ENCODE measurements at regions not wholly inside any gene's neighbourhood (a gene's known extent, or its start where the extent isn't known, plus 50 kb on each side); places are given as distances from the start of the nearest gene placed in this dataset.

GRCh38 chr2:18428516-18428915, 131.9 kb downstream of the RDH14 start:
- dilution Hi-C loops (cut with HindIII; ENCODE audit: low sequenced_read_pairs, unreplicated experiment) = no loop called here
- CTCF ChIA-PET = interaction anchor here (0.6 kb wide), 1 partner anchor 234 kb away, joined by 3 read pairs; no protein-coding TSS in a partner anchor

More at GRCh38 chr2:18428516-18428915, 131.9 kb downstream of the RDH14 start:
- intact Hi-C loops (cut with micrococcal nuclease) = no loop called here
- H4K91ac ChIP-seq (ENCODE audit: insufficient read depth, low read depth, low read length) = no peak overlapping the region
- no peaks in the 10 kb centered on the region for H3K36me3 ChIP-seq (ENCODE audit: control insufficient read depth, insufficient read depth, low read length)
- no TSS peak for BruUV-seq (replicated peaks)
- H2AK5ac ChIP-seq (ENCODE audit: low read depth, low read length) = no peak overlapping the region
- H3K9me1 ChIP-seq (ENCODE audit: insufficient read depth, low read length) = no peaks in the 10 kb centered on the region
- no peaks in the 10 kb centered on the region for H3K79me1 ChIP-seq (ENCODE audit: low read depth in 1 of 2, low read length in 2 of 2)
- no peak overlapping the region for H3K9ac ChIP-seq (ENCODE audit: low read depth, low read length)
- H4K8ac ChIP-seq (ENCODE audit: low read depth in 2 of 2, low read length in 2 of 2) = no peak overlapping the region
- no peak overlapping the region for H3K18ac ChIP-seq (ENCODE audit: low read depth, low read length)
- H3K4ac ChIP-seq (ENCODE audit: low read depth, low read length) = no peak overlapping the region
- H3K9me3 ChIP-seq (ENCODE audit: control insufficient read depth, insufficient read depth, low read length) = no peaks in the 10 kb centered on the region
- DNase-seq (no peak), ATAC-seq (ENCODE audit: low read depth) (no peak)
- H3K56ac ChIP-seq (ENCODE audit: extremely low read depth, insufficient read depth, low read length) = no peak overlapping the region
- H4K5ac ChIP-seq (ENCODE audit: low read depth, low read length) = no peak overlapping the region
- POLR2A ChIA-PET (ENCODE audit: unreplicated experiment) = no interaction called here
- no peak overlapping the region for H2BK20ac ChIP-seq (ENCODE audit: low read depth, low read length)
- H3K27me3 ChIP-seq (ENCODE audit: control insufficient read depth, insufficient read depth, low read length) = no peaks in the 10 kb centered on the region
- TF ChIP-seq NFE2L2 (IDR thresholded peaks at IDR 0.05; ENCODE audit: low read depth, low read length) (no peak), MAFK (IDR thresholded peaks at IDR 0.05; ENCODE audit: low read depth, low read length) (no peak), MAZ (IDR thresholded peaks at IDR 0.05; ENCODE audit: borderline replicate concordance, low read depth, low read length) (no peak), RFX5 (IDR thresholded peaks at IDR 0.05; ENCODE audit: low read depth, low read length) (no peak), CHD1 (IDR thresholded peaks at IDR 0.05; ENCODE audit: low read depth, low read length) (no peak), FOS (IDR thresholded peaks at IDR 0.05; ENCODE audit: low read depth, low read length) (no peak), RCOR1 (IDR thresholded peaks at IDR 0.05; ENCODE audit: insufficient replicate concordance, low read length) (no peak), CEBPB (IDR thresholded peaks at IDR 0.05; ENCODE audit: low read depth, low read length) (no peak)
- TF ChIP-seq, protein P1, sequence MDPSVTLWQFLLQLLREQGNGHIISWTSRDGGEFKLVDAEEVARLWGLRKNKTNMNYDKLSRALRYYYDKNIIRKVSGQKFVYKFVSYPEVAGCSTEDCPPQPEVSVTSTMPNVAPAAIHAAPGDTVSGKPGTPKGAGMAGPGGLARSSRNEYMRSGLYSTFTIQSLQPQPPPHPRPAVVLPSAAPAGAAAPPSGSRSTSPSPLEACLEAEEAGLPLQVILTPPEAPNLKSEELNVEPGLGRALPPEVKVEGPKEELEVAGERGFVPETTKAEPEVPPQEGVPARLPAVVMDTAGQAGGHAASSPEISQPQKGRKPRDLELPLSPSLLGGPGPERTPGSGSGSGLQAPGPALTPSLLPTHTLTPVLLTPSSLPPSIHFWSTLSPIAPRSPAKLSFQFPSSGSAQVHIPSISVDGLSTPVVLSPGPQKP (IDR thresholded peaks at IDR 0.05; ENCODE audit: borderline replicate concordance, low read depth, low read length) = no peak
- TF ChIP-seq, protein P2, sequence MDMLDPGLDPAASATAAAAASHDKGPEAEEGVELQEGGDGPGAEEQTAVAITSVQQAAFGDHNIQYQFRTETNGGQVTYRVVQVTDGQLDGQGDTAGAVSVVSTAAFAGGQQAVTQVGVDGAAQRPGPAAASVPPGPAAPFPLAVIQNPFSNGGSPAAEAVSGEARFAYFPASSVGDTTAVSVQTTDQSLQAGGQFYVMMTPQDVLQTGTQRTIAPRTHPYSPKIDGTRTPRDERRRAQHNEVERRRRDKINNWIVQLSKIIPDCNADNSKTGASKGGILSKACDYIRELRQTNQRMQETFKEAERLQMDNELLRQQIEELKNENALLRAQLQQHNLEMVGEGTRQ (IDR thresholded peaks at IDR 0.05; ENCODE audit: low read depth, low read length) = no peak
- no peak overlapping the region for H2BK120ac ChIP-seq (ENCODE audit: low read depth, low read length)
- H3K4me1 ChIP-seq (ENCODE audit: control insufficient read depth, insufficient read depth, low read length) = peaks cover 6% of the 10 kb centered on the region
- H2BK15ac ChIP-seq (ENCODE audit: low read depth, low read length) = no peak overlapping the region
- no peak overlapping the region for H3K4me2 ChIP-seq (ENCODE audit: low read depth, low read length)
- no peak overlapping the region for H2AFZ ChIP-seq (replicated peaks; ENCODE audit: low read length, poor library complexity)
- H4K20me1 ChIP-seq (ENCODE audit: insufficient read depth, low read length) = no peaks in the 10 kb centered on the region
- in situ Hi-C loops (cut with MboI; ENCODE audit: low sequenced_read_pairs) = no loop called here
- H3K27ac ChIP-seq (ENCODE audit: insufficient read depth, low read length) = no peak overlapping the region
- no peak overlapping the region for H3K23ac ChIP-seq (ENCODE audit: low read depth, low read length)
- no peak overlapping the region for H3K4me3 ChIP-seq (ENCODE audit: insufficient read depth, low read depth, low read length)
- no peak overlapping the region for H2BK5ac ChIP-seq (ENCODE audit: low read depth, low read length, poor library complexity, severe bottlenecking)
- no peak overlapping the region for H3K14ac ChIP-seq (replicated peaks; ENCODE audit: low read depth, low read length)
- no peak overlapping the region for H2AK9ac ChIP-seq (replicated peaks; ENCODE audit: low read depth, low read length, poor library complexity)
- WGBS, 2 experiments (ENCODE audit: extremely low coverage in 2 of 2, insufficient read length in 1 of 2) = no CpG with 5 or more reads among the region's 6 CpGs

Measured in IMR-90 (cell line).